IPS DF 4.7 (cell line): ENCODE measurements at regions not wholly inside any gene's neighbourhood (a gene's known extent, or its start where the extent isn't known, plus 50 kb on each side); places are given as distances from the start of the nearest gene placed in this dataset.

ENCODE experiments used
- DNase-seq: peaks from one replicate; pipeline ENCODE4 v3.0.0-alpha.2; 2013; ENCODE audit warnings: low spot score; ENCODE audit errors: extremely low read depth

DNA sequence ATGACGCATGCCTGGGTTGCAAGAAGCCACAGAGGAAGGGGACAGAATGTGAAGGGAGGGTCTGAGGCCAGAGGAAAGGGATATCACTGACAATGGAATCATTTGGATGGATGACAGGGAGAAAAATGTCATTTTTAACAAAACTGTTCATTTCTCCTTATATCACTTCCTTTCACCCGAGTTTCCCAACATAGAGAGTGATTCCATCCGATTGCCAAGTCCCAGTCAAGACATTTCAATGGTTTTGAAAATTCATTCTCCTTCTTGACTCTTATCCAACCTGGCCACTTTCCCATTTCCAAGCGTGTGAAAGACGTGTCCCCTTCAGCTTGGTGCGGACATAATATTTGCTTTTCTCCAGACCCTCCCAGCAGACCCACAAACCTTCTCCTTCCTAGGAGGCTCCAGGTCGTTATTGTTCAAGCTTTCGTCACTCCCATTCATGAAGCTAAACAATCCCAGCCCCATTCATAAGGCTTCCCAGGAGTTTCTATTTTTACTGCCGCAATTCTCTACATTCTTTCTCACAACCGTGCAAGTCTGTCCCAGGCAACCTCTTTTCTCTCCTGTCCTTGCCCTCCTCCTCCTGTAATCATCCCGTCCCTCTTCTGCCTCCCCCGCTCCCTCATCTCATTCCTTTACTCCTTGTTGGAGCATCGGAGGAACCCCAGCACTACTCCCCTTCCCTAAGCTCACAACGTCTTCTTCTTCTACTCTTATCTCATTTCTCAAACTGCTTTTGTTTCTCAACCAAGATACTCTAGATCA, 301.3 kb upstream of the KLF6 start:
- no peak for DNase-seq

DNA sequence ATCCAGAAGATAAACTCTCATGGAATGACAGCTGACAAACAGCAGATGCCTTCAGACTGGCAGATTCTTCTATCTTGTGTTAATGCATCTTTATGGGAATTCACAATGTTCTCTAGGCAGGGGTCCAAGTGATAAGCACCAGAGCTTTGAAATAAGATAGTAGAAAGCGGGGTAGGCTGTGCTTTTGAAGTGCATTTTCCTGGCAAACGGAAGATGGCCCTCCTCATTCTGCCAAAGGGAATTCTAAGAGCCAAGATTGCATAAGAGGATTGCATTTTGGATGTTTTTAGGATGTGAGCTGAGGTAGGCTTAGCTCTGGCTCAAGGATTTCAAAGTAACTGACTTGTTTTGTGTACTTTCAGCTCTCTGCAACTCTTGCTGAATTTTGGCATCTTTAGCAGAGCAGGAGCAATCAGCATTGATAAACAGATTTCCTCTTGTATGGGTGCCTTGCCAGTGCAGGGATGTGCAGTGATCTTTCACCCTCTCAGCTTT, 298.5 kb upstream of the KLF6 start:
- DNase-seq, result no peak

DNA sequence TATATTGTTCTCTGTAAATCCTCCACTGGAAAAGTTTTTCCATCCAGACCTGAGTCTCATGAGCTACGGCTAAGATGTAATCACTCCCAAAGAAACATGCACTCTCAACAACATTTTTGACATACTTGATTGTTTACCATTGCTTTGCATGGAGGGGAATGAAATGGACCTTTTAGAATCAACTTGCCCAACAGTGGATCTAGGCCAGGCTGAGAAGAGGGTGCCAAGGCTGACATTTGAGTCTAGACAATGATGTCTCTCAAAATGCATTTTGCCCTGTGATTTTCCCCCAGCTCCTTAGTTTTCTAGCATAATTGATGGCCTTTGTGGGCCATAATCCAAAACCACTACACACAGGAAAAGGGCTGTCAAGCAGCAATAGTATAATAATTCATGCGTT, 297.9 kb upstream of the KLF6 start:
- DNase-seq, result no peak

DNA sequence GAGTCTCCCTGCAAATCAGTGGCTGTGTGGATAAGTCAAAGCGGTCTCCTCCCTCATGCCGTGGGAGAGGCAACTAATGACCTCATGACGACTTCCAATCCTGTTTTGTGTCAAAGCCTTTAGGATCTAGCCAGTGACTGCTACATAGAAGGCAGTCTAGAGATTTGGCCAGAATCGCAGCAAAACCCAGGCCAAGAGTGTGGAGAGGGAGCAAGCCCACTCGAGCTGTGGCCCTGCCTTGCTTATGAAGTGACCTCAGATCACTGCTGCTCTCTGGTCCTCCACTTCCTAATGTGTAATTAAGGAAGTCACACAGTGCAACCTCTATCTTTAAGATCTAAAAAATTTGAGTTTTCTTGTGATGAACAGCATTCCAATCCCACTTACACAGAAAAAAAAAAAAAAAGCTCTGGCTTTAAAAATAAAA, 296.7 kb upstream of the KLF6 start:
- no peak for DNase-seq

DNA sequence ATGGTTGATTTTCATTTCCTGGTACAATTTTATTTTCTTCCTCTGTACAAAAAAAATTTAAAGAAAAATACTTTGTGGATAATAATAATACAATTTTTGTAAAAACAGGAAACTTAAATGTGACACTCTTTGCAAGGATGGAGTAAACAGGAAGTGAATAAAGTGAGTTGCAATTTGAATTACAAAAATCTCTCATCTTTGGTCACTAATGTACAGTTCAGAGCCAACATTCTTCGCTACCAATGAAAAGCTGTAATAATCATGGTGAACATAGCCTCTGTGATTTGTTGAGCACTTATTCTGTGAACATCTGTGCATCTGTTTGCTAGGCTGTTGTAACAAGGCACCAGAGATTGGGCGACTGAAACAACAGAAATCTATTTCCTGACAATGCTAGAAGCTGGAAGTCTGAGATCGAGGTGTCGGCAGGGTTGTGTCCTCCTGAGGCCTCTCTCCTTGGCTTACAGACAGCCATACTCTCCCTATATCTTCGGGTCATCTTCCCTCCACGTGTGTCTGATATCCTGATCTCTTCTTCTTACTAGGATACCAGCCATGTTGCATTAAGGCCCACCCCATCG, 295.3 kb upstream of the KLF6 start:
- no peak for DNase-seq

DNA sequence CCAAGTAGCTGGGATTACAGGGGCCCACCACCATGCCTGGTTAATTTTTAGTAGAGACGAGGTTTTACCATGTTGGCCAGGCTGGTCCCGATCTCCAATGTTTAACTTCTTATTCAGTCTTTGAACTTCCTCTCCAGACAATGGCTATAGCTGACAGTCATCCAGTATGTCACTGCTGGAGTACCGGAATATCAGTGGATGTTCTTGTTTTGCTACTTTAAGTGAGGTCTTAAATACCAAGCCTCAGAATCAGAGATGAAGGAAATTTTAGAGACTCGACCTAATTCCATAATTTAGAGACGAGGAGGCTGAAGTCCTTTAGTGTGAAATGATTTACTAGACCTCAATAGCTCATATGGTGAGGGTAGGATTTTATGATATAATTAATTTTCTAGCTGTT, 294.8 kb upstream of the KLF6 start:
- no peak for DNase-seq

DNA sequence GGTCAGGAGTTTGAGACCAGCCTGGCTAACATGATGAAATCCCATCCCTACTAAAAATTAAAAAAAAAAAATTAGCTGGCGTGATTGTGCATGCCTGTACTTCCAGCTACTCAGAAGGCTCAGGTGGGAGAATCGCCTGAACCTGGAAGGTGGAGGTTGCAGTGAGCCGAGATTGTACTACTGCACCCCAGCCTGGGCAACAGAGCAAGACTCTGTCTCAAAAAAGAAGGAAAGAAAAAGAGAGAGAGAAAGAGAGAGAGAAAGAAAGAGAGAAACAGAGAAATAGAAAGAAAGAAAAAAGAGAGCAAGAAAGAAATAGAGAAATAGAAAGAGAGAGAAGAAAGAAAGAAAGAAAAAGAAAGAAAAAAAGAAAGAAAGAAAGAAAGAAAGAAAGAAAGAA, 292.8 kb upstream of the KLF6 start:
- no peak for DNase-seq

DNA sequence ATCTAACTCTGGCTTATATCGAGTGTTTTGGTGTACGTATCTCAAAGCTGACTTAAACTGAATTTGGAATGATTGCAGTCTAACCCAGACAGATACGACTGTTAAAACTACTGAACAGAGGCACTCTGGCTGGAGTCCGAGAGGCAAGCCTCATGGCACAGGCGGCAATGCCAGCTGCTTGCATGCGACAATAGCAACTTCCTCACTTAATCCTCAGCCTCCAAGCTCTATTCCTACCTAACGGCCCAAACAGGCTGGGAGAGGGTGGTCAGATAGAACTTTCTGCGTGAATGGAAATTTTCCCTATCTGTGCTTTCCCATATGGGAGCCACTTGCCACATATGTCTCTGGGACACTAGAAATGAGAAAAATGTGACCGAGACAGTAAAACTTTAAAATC, 292.0 kb upstream of the KLF6 start:
- no peak for DNase-seq

DNA sequence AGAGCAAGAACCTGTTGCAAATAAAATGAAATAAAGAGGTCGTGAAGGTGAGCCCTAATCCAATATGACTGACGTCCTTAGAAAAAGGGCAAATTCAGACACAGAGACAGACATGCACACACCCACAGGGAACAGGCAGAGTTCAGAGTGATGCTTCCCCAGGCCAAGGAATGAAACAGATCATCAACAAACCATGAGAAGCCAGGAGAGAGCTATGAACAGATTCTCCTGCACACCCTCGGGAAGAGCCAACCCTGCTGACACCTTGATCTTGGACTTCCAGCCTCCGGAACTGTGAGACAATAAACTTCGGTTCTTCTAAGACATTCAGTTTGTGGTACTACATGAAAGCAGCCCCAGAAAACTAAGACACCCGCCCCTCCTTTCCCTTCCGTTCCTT, 290.4 kb upstream of the KLF6 start:
- DNase-seq, result no peak

DNA sequence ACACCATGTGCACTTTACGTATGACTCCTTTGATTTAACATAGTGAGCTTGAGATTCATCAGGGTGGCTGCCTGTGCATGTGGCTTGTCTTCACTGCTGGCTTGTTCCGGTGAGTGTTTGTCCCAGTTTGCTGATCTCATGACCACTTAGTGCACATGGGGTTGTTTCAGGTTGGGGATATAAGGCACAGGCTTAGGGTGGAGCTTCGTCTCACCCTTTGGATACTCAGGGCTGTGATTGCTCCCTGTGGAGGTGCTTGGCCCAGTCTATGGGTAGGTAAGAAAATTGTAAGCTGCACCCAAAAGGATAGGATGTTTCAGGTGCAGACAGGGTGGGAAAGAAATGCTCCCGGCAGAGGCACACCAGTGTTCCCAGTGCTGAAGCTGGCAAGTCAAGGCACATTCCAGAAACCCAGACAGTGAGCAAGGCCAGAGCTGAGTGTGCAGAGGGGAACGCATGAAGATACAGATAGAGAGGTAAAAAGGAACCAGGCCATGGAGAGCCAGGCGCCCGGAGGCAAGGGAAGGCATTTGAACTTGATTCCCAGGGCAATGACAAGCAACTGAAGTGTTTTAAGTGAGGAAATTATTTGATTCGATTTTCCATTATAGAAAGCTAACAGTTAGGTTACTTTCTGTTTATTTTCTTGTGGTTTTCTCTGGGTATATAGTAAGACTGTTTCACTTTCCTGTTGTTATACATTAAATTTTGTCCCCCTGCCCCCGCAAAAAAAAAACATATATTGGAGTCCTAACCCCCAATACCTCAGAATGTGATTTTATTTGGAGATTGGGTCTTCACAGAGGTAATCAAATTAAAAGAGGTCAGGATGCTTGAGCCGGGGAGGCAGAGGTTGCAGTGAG, 289.8 kb upstream of the KLF6 start:
- no peak for DNase-seq

DNA sequence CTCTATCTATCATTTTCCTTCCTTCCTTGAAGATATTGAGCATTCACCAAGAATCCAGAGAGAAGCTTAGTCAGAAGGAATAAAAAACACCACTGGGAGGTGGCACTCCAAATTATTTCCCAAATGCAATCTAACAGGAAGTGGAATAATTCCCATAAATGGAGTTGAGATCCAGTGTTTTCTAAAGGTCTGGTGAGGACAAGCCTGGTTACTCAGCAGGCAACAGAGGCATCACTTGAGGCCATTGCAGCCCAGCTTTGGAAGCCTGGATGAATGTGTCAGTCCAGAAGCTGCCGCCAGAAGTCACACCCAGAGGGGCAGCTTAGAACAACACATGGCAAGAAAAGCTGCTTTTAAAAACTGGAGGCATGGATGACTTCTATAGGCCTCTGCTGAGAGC, 288.9 kb upstream of the KLF6 start:
- no peak for DNase-seq

DNA sequence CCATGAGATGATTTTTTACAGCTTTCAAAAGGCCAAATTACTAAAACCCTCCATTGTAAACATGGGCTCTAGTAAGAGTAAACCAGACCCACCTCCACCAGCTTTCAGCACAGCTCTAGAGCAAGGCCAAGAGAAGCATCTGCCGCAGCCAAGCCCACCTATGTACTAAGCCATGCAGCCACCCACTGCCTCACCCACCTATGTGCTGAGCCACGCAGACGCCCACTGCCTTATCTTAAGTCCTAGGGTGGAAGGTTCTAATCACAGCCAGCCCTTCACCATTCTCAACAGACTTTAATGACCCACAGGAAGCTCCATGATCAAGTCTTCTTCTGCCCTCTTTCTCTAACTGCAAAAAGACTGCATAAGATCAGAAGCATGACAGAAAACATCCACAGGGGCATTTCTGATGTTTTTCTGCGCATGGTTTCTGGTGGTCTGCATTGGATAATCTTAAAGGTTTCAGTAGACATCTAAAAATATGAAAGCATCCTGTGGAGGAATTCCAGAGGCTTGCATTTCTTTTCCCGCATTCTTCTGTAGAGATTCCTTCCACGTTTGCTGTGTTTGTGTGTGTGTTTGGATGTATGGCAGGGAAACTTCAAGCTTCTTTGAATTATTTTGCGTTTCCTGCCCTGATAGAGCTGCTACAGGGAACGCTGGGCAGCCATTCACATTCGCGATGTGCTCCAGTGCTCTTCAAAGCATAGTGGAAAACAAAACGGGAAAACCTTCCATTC, 286.1 kb upstream of the KLF6 start:
- no peak for DNase-seq

DNA sequence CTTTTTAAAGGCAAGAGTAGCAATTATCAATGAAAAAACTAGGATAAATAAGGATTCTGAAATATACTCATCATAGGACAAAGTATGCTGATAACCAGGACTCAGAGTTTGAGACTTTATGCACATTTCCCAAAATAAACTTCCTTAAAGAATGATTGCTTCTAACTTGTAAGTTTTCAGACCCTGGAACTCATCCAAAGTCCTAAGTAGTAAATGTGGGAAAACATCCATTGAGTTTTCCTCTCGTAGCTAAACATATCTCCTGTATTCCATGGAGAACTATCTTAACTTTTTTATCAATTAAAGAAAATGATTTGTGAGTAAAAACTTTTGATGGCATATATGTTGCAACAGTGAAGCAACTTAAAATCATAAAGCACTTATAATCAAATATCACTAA, 285.2 kb upstream of the KLF6 start:
- DNase-seq, result no peak

DNA sequence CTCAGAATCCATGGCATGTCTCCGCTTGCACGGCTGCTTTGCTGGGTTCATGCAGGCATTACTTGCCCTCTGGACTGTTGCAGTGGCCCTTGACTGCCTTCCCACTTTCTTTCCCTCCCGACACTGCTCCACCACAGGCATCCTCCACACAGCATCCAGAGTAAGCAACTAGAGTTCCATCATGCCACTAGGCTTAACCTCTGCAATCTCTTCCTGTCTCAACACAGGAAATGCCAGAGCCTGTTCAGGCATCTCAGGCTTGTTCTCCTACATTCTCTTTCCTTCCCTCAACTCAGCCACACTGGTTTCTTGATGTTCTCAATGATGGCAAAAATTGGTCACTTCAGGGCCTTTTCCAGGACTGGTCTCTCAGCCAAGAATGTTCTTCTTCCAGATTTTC, 284.5 kb upstream of the KLF6 start:
- DNase-seq, result no peak

DNA sequence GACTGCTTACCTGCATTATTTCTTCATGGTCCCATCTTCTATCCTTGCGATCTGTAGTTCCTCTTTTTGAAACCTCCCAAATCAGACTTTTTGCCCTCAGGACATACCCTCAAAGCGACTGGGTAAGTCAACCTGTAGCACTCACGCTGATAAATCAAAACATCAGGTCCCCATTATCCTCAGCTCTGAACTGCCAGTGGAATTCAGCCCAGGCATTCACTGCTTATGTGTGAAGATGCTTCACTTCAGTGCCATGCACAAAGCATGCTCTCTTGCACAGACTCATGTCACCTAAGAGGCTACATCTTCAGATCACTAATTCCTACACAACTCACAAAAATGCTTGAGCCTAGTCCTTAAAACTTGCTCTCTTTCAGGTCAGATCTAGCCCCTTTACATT, 283.6 kb upstream of the KLF6 start:
- no peak for DNase-seq

DNA sequence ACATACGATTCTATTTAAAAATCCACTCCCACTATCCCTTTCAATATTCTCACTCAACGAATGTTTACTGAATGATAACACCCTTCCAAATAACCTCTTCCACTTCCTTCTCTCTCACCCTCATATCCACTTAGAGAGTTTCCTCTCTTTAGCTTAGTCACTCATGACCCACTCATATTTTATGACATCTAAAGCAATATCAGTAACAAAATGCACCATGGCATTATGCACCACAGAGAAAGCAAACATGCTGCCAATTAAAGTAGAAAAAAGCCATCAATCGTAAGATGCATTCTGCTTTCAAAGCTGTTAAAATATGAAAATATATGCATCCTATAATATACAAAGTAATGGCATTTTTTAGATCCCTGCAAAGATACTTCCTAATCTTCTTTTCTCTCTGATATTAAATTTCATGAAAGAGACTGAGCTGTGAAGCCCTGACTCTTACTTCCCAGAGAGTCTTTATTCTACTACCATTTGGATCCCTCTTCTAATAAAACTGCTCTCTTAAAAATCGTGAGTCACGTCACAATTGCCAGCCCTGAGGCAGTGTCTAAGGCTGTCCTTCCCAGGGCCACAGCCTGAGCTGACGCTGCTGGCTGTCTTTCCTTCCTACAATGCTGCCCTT, 283.0 kb upstream of the KLF6 start:
- no peak for DNase-seq

DNA sequence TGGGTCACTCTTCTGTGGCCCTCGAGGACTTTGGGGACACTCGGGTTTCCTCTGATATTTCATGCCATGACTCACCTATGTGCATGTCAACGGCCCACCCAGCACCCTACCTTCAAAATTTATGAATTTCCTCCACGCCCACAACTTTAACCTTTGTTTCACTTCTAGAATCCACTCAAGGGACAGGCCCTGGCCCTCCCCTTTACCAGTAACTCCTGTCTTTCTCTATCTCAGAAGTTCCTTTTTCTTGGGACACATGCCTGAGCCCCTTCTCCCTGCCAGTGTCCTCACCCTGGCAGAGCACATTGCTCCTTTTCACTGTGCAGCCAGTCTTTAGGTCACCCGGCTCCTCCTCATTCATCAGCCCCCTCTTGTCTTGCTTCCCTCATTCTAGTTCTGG, 282.5 kb upstream of the KLF6 start:
- no peak for DNase-seq

DNA sequence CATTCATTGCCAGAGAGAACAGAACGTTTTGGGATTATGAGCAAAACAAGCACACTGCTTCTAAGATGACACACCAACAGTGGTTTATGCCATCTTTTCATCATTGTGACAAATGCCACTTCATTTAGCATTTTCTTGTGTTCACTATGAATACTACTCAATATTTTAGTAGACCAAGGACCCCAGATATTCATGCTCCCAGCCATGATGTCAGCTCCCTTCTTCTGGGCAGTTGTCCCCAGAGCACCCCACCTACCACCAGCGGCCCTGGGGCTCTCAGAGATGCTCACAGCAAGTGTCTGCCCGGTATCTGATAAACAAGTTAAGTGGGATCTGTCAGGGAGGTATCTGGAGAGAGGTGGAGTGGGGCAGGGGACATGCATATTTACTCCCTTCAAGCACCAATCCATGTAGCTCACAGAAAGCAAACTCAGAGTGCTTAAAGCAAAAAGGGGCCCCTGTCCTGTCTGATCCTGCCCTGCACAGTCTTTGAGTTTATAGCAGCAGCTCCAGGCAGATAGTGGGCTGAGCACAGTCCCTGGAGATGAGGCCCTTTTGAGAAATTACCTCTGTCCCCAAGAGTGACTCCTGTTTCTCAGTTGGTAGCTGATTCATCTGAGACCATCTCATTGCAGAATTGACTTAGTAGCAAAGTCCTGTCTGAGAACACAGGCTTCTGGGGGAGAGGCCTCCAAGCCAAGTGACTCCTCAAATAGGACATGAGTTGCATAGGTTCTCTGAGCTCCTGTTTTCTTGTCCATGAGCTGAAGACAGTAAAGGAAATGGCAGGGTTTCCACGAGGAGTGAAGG, 281.8 kb upstream of the KLF6 start:
- DNase-seq, result no peak

DNA sequence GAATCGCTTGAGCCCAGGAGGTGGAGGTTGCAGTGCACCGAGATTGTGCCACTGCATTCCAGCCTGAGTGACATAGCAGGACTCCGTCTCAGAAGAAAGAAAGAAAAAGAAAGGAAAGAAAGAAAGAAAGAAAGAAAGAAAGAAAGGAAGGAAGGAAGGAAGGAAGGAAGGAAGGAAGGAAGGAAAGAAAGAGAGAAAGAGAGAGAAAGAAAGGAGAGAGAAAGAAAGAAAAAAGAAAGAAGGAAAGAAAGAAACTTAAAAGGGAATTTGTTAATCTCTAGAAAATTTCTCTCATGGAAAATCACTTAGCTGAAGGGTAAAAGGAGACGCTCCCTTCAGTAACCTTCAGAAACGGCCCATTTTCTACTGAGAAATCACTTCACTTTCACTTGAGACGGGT, 279.5 kb upstream of the KLF6 start:
- DNase-seq, result no peak

DNA sequence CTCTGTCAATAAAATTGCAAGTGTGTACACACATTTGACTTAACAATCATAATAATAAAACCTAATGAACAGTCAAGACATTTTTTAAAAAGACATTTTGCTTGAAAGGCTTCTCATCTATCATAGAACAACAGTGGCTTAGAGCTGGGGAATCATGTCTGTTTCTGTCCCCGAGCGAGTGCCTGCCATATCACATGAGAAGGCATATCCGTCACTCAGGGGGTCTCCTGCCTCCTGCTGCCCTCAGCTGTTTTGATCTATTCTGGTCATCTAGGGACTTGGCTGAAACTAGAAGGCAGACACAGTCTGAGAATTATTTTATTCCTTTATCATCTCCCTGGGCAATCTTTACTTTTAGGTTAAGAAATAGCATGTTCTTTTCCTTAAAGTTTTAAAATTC, 278.7 kb upstream of the KLF6 start:
- DNase-seq, result no peak
